Sigmoid colon (tissue), 6 donors: ENCODE measurements at regions not wholly inside any gene's neighbourhood (a gene's known extent, or its start where the extent isn't known, plus 50 kb on each side); places are given as distances from the start of the nearest gene placed in this dataset.
"Not testable (repeated sequence)": the region's sequence is repeated elsewhere in the genome, so short reads cannot be mapped to it uniquely, and the experiment has no call there.

ENCODE experiments used
- DNase-seq: peaks from one replicate; pipeline ENCODE4 v3.0.0-alpha.2; 2019
- H3K27ac ChIP-seq, 4 donors: fragments of 200-600 bp; sonication (generic); one replicate each; pipeline ENCODE4 v1.5.1; 2016 to 2019; ENCODE audit warnings: mild to moderate bottlenecking in 1 of 4
- H3K27me3 ChIP-seq, 3 donors: fragments of 200-600 bp; sonication (generic); one replicate each; pipeline ENCODE4 v1.5.1; 2019; ENCODE audit warnings: mild to moderate bottlenecking in 1 of 3
- H3K36me3 ChIP-seq, 4 donors: fragments of 200-600 bp; sonication (generic); one replicate each; pipeline ENCODE4 v1.5.1; 2016 to 2019
- H3K4me1 ChIP-seq, 4 donors: fragments of 200-600 bp; sonication (generic); one replicate each; pipeline ENCODE4 v1.5.1; 2017 to 2019
- H3K4me3 ChIP-seq, 4 donors: fragments of 200-600 bp; sonication (generic); one replicate each; pipeline ENCODE4 v1.5.1; 2017 to 2019; ENCODE audit warnings: mild to moderate bottlenecking in 2 of 4, moderate library complexity in 1 of 4
- H3K9me3 ChIP-seq, 4 donors: fragments of 200-600 bp in 3 of 4; sonication (generic) in 3 of 4; one replicate each; pipeline versions ENCODE4 v1.5.1 to v1.6.1; 2013 to 2019
- CTCF ChIP-seq, 4 experiments: fragments of 450-650 bp in 3 of 4; fragments of 200-600 bp in 1 of 4; IDR thresholded peaks; one replicate each; pipeline ENCODE4 v1.5.1; 2016 to 2019; ENCODE audit warnings: antibody characterized with exemption in 4 of 4, mild to moderate bottlenecking in 3 of 4, moderate library complexity in 2 of 4
- EP300 ChIP-seq, 4 donors: sonication (generic); formaldehyde crosslinking; IDR thresholded peaks; one replicate each; pipeline ENCODE4 v1.6.1; 2017; ENCODE audit warnings: antibody characterized with exemption in 4 of 4
- POLR2A ChIP-seq, 2 donors: fragments of 450-650 bp; IDR thresholded peaks; one replicate each; pipeline ENCODE4 v1.6.1; 2016; ENCODE audit warnings: antibody characterized with exemption in 2 of 2, mild to moderate bottlenecking in 2 of 2, moderate library complexity in 2 of 2
- POLR2AphosphoS5 ChIP-seq, 4 donors: sonication (generic); formaldehyde crosslinking; IDR thresholded peaks; one replicate each; pipeline ENCODE4 v1.6.1; 2017; ENCODE audit warnings: antibody characterized with exemption in 4 of 4
- WGBS, 2 donors: extraction: QIAGEN DNeasy Blood & Tissue Kit; methylation state at CpG; one replicate each; pipeline ENCODE4 v1.1.7; 2013; 5-methylcytosine and 5-hydroxymethylcytosine counted together
- intact Hi-C: fragments of 100-400 bp; cut with DNase I; formaldehyde crosslinking; loops from one replicate; pipeline ENCODE4 v1.15.1; 2023
- donor health status: healthy with polysubstance abuse.
- donor health status: healthy.

- intact Hi-C loops, H3K9me3 ChIP-seq, H3K27ac ChIP-seq, H3K4me1 ChIP-seq, DNase-seq, H3K36me3 ChIP-seq, H3K27me3 ChIP-seq, H3K4me3 ChIP-seq: not testable (repeated sequence)
- 87 to 91% methylated on average over 1 of the region's 1 CpG for WGBS, 2 donors
These were observed 64.4 kb downstream of the TMEM200C start for GRCh38 chr18:5830902-5831301.

- no peak for TF ChIP-seq POLR2AphosphoS5 (IDR thresholded peaks at IDR 0.05)
- no peak for TF ChIP-seq EP300 (IDR thresholded peaks at IDR 0.05)
- TF ChIP-seq CTCF (IDR thresholded peaks at IDR 0.05), result no peak
- no peak for TF ChIP-seq POLR2A (IDR thresholded peaks at IDR 0.05)
- Histone ChIP-seq H3K27me3 (no peaks in the 10 kb centered on the region), H3K36me3 (no peaks in the 10 kb centered on the region), H3K4me3 (no peak overlapping the region), H3K27ac (no peak overlapping the region), H3K9me3 (no peaks in the 10 kb centered on the region), H3K4me1 (no peaks in the 10 kb centered on the region)
- intact Hi-C loops, result no loop called here
- 79 to 90% methylated on average over 1 of the region's 1 CpG for WGBS, 2 donors
- DNase-seq, result no peak
These were observed 66.4 kb downstream of the TMEM200C start for GRCh38 chr18:5828913-5829312.

GRCh38 chr18:5825663-5826062 is 69.7 kb downstream of the TMEM200C start:
- TF ChIP-seq POLR2A (IDR thresholded peaks at IDR 0.05), result no peak
- TF ChIP-seq EP300 (IDR thresholded peaks at IDR 0.05), result no peak
- TF ChIP-seq POLR2AphosphoS5 (IDR thresholded peaks at IDR 0.05), result no peak
- no peak for TF ChIP-seq CTCF (IDR thresholded peaks at IDR 0.05)
- no peak overlapping the region for H3K4me3 ChIP-seq
- no peaks in the 10 kb centered on the region for H3K36me3 ChIP-seq
- H3K4me1 ChIP-seq, result no peaks in the 10 kb centered on the region
- 77 to 87% methylated on average over 4 of the region's 4 CpGs for WGBS, 2 donors
- H3K27me3 ChIP-seq, result no peaks in the 10 kb centered on the region
- no peak overlapping the region for H3K27ac ChIP-seq
- intact Hi-C loops, result no loop called here
- H3K9me3 ChIP-seq, result no peaks in the 10 kb centered on the region
- DNase-seq, result no peak

- intact Hi-C loops, result no loop called here
- Histone ChIP-seq H3K36me3 (no peaks in the 10 kb centered on the region), H3K4me1 (no peaks in the 10 kb centered on the region), H3K4me3 (no peak overlapping the region), H3K27me3 (no peaks in the 10 kb centered on the region), H3K9me3 (no peaks in the 10 kb centered on the region), H3K27ac (no peak overlapping the region)
- DNase-seq, result no peak
- 30 to 46% methylated on average over 5 of the region's 5 CpGs for WGBS, 2 donors
- TF ChIP-seq POLR2A (IDR thresholded peaks at IDR 0.05), result no peak
- no peak for TF ChIP-seq POLR2AphosphoS5 (IDR thresholded peaks at IDR 0.05)
- TF ChIP-seq EP300 (IDR thresholded peaks at IDR 0.05), result no peak
- no peak for TF ChIP-seq CTCF (IDR thresholded peaks at IDR 0.05)
These were observed 70.8 kb downstream of the TMEM200C start for GRCh38 chr18:5824370-5824984.

- TF ChIP-seq CTCF (IDR thresholded peaks at IDR 0.05) (no peak), EP300 (IDR thresholded peaks at IDR 0.05) (no peak), POLR2AphosphoS5 (IDR thresholded peaks at IDR 0.05) (no peak), POLR2A (IDR thresholded peaks at IDR 0.05) (no peak)
- Histone ChIP-seq H3K27ac (no peak overlapping the region), H3K27me3 (no peaks in the 10 kb centered on the region), H3K4me1 (no peaks in the 10 kb centered on the region), H3K9me3 (no peaks in the 10 kb centered on the region), H3K4me3 (no peak overlapping the region), H3K36me3 (no peaks in the 10 kb centered on the region)
- 63 to 76% methylated on average over 1 of the region's 1 CpG for WGBS, 2 donors
- DNase-seq, result no peak
- intact Hi-C loops, result no loop called here
These were observed 77.5 kb downstream of the TMEM200C start for GRCh38 chr18:5817816-5818215.
